MM.1S (cell line): ENCODE measurements at regions not wholly inside any gene's neighbourhood (a gene's known extent, or its start where the extent isn't known, plus 50 kb on each side); places are given as distances from the start of the nearest gene placed in this dataset.

Source experiments
- DNase-seq: peaks from one replicate; pipeline ENCODE4 v3.0.0-alpha.2; 2015
- H2AFZ ChIP-seq: fragments of 300-600 bp; sonication (generic); 2 replicates; pipeline ENCODE4 v1.6.0; 2016; ENCODE audit warnings: antibody characterized with exemption, low read length
- H3F3A ChIP-seq: fragments of 300-600 bp; sonication (generic); 2 replicates; pipeline ENCODE4 v1.6.1; 2016; ENCODE audit warnings: mild to moderate bottlenecking, antibody characterized with exemption, low read length, moderate library complexity, mixed read lengths; ENCODE audit not compliant: insufficient read depth
- H3K27ac ChIP-seq: fragments of 300-600 bp; sonication (generic); 2 replicates; pipeline ENCODE4 v1.5.1; 2016; ENCODE audit warnings: mild to moderate bottlenecking, low read length
- H3K27me3 ChIP-seq: fragments of 300-600 bp; sonication (generic); replicated peaks from 2 replicates; pipeline ENCODE4 v1.6.0; 2016; ENCODE audit warnings: low read length; ENCODE audit not compliant: insufficient read depth
- H3K36me3 ChIP-seq: fragments of 300-600 bp; sonication (generic); replicated peaks from 2 replicates; pipeline ENCODE4 v1.6.1; 2016; ENCODE audit warnings: mild to moderate bottlenecking, low read length, mixed read lengths; ENCODE audit not compliant: insufficient read depth
- H3K4me1 ChIP-seq: fragments of 300-600 bp; sonication (generic); 2 replicates; pipeline ENCODE4 v1.6.1; 2016; ENCODE audit warnings: low read length, mixed read lengths
- H3K4me2 ChIP-seq: fragments of 300-600 bp; sonication (generic); 2 replicates; pipeline ENCODE4 v1.6.0; 2016; ENCODE audit warnings: low read depth, low read length
- H3K4me3 ChIP-seq: fragments of 300-600 bp; sonication (generic); 2 replicates; pipeline ENCODE4 v1.5.1; 2016; ENCODE audit warnings: low read length, mixed read lengths
- H3K79me2 ChIP-seq: fragments of 300-600 bp; sonication (generic); 2 replicates; pipeline ENCODE4 v1.6.1; 2016; ENCODE audit warnings: mixed run types, low read length, mixed read lengths
- H3K9ac ChIP-seq: fragments of 300-600 bp; sonication (generic); 2 replicates; pipeline ENCODE4 v1.6.1; 2016; ENCODE audit warnings: low read length, mixed read lengths
- H3K9me2 ChIP-seq: fragments of 300-600 bp; sonication (generic); replicated peaks from 2 replicates; pipeline ENCODE4 v1.6.1; 2016; ENCODE audit warnings: mild to moderate bottlenecking, low read length, mixed read lengths; ENCODE audit not compliant: insufficient read depth
- H3K9me3 ChIP-seq: fragments of 300-600 bp; sonication (generic); replicated peaks from 2 replicates; pipeline ENCODE4 v1.6.1; 2016; ENCODE audit warnings: mild to moderate bottlenecking, low read length, mixed read lengths; ENCODE audit not compliant: insufficient read depth
- H4K20me1 ChIP-seq: fragments of 300-600 bp; sonication (generic); 2 replicates; pipeline ENCODE4 v1.6.1; 2016; ENCODE audit warnings: mild to moderate bottlenecking, low read length, moderate library complexity, mixed read lengths; ENCODE audit not compliant: insufficient read depth
- EZH2 ChIP-seq: fragments of 300-600 bp; sonication (generic); optimal IDR thresholded peaks from 2 replicates; pipeline ENCODE3; 2017; ENCODE audit warnings: low read depth, mild to moderate bottlenecking, antibody characterized with exemption, low read length, mixed read lengths
- EZH2phosphoT487 ChIP-seq: fragments of 300-600 bp; sonication (generic); IDR thresholded peaks from 2 replicates; pipeline ENCODE4 v1.6.1; 2018; ENCODE audit warnings: antibody characterized with exemption, low read length
- TF ChIP-seq, protein P1 (sequence below): fragments of 300-600 bp; sonication (generic); IDR thresholded peaks from 2 replicates; pipeline ENCODE4 v1.5.1; 2016; ENCODE audit warnings: antibody characterized with exemption, low read length, mixed read lengths

DNA sequence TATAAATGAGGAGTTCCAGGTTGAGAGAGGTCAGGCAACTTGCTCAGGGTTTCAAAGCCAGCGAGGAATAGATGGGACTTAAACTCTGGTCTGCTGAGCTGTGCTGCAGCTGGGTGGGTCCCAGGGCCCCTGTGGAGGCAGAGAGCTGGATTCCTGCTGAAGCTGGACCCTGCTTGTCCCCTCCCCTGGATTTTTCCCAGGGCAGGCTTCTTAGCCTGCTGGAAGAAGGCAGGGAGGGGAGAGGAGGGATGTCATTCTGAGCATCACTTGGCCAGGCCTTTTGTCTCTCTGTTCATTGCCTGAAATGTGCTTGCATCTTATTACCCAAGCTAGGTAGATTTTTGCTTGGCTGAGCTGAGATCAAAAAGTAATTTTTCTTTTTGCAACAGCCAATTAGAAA, 133.7 kb downstream of the DHX35 start:
- no peak overlapping the region for H3K4me3 ChIP-seq
- no peak for DNase-seq
- no peak overlapping the region for H3K27ac ChIP-seq
- no peak overlapping the region for H3K4me2 ChIP-seq
- H3K9ac ChIP-seq, result no peak overlapping the region
- H3F3A ChIP-seq, result no peaks in the 10 kb centered on the region
- TF ChIP-seq, protein P1, sequence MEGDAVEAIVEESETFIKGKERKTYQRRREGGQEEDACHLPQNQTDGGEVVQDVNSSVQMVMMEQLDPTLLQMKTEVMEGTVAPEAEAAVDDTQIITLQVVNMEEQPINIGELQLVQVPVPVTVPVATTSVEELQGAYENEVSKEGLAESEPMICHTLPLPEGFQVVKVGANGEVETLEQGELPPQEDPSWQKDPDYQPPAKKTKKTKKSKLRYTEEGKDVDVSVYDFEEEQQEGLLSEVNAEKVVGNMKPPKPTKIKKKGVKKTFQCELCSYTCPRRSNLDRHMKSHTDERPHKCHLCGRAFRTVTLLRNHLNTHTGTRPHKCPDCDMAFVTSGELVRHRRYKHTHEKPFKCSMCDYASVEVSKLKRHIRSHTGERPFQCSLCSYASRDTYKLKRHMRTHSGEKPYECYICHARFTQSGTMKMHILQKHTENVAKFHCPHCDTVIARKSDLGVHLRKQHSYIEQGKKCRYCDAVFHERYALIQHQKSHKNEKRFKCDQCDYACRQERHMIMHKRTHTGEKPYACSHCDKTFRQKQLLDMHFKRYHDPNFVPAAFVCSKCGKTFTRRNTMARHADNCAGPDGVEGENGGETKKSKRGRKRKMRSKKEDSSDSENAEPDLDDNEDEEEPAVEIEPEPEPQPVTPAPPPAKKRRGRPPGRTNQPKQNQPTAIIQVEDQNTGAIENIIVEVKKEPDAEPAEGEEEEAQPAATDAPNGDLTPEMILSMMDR, result no peak
- TF ChIP-seq EZH2phosphoT487, result no peak
- no peak for TF ChIP-seq EZH2
- no peaks in the 10 kb centered on the region for H3K9me3 ChIP-seq
- no peaks in the 10 kb centered on the region for H3K79me2 ChIP-seq
- H3K4me1 ChIP-seq, result no peaks in the 10 kb centered on the region
- H3K36me3 ChIP-seq, result no peaks in the 10 kb centered on the region
- no peaks in the 10 kb centered on the region for H3K27me3 ChIP-seq
- no peaks in the 10 kb centered on the region for H4K20me1 ChIP-seq
- H2AFZ ChIP-seq, result no peak overlapping the region
- no peaks in the 10 kb centered on the region for H3K9me2 ChIP-seq

DNA sequence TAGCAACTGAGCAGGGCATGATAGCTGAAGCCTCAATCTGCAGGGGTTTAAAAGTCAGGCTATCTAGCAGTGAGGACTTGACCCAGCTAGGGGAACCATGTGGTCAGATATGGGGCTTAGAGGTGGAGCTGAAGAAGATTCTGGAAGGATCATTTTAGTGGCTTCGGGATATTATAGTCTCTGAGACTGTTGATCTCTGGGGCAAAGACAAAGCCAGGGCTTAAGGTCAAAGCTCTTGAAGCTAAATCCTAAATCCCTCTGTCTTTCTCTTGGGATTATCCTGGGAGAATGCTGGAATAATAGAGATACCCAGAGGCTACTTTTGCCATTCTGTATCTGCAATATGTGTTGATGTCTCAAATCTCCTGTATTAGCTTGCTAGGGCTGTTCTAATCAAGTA, 132.2 kb downstream of the DHX35 start:
- no peaks in the 10 kb centered on the region for H3K9me2 ChIP-seq
- H3K36me3 ChIP-seq, result no peaks in the 10 kb centered on the region
- H3K4me2 ChIP-seq, result no peak overlapping the region
- no peak for DNase-seq
- no peaks in the 10 kb centered on the region for H3K9me3 ChIP-seq
- no peak overlapping the region for H3K4me3 ChIP-seq
- no peaks in the 10 kb centered on the region for H3K4me1 ChIP-seq
- no peaks in the 10 kb centered on the region for H3F3A ChIP-seq
- TF ChIP-seq, protein P1, result no peak
- TF ChIP-seq EZH2phosphoT487 (no peak), EZH2 (no peak)
- H3K9ac ChIP-seq, result no peak overlapping the region
- no peak overlapping the region for H3K27ac ChIP-seq
- no peak overlapping the region for H2AFZ ChIP-seq
- no peaks in the 10 kb centered on the region for H3K79me2 ChIP-seq
- no peaks in the 10 kb centered on the region for H4K20me1 ChIP-seq
- H3K27me3 ChIP-seq, result no peaks in the 10 kb centered on the region

DNA sequence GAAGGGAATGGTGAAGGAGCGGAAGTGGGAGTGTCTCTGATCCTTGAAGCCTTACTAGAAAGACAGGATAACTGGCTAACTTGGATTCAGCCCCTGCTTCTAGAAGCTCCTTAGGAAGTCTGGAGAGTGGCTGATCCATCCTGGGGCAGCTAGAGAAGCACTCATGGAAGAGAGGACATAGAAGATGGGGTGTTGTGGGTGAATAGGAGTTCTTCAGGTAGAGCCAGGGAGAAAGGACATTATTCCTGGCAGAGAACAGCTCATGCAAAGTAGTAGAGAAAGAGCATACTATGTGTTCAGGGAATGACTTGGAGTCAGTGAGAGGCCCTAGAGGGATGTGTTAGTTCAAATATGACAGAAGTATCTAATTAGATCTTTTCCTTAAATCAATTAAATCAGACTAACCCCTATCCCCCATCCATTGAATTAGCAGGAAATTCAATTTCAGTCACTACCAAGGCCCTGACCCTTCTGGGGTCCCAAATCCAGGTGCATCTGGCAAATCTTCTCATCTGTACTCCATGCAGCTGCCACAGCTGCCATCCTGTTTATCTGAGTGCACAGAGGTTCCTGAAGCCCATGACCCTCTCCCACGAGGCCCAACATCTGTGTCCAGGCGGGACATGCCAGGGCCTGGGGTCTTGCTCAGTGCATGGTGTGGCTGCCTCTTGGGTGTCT, 130.7 kb downstream of the DHX35 start:
- H2AFZ ChIP-seq, result no peak overlapping the region
- H3K79me2 ChIP-seq, result no peaks in the 10 kb centered on the region
- no peak overlapping the region for H3K27ac ChIP-seq
- no peak for DNase-seq
- no peaks in the 10 kb centered on the region for H4K20me1 ChIP-seq
- H3K9ac ChIP-seq, result no peak overlapping the region
- no peak overlapping the region for H3K4me3 ChIP-seq
- H3K9me3 ChIP-seq, result no peaks in the 10 kb centered on the region
- TF ChIP-seq EZH2, result no peak
- TF ChIP-seq, protein P1, result no peak
- no peak for TF ChIP-seq EZH2phosphoT487
- H3F3A ChIP-seq, result no peaks in the 10 kb centered on the region
- no peaks in the 10 kb centered on the region for H3K36me3 ChIP-seq
- no peak overlapping the region for H3K4me2 ChIP-seq
- no peaks in the 10 kb centered on the region for H3K27me3 ChIP-seq
- H3K9me2 ChIP-seq, result no peaks in the 10 kb centered on the region
- H3K4me1 ChIP-seq, result no peaks in the 10 kb centered on the region
